BE2C (cell line): ENCODE measurements at regions not wholly inside any gene's neighbourhood (a gene's known extent, or its start where the extent isn't known, plus 50 kb on each side); places are given as distances from the start of the nearest gene placed in this dataset.

Experiments
- DNase-seq: peaks from one replicate; pipeline ENCODE4 v3.0.0-alpha.2; 2020
- H3K27me3 ChIP-seq: fragments of 250-450 bp; sonication (Bioruptor Pico); 2 replicates; pipeline ENCODE4 v1.5.1; 2020; ENCODE audit warnings: mild to moderate bottlenecking
- H3K36me3 ChIP-seq: fragments of 250-450 bp; sonication (Bioruptor Pico); 2 replicates; pipeline ENCODE4 v1.5.1; 2020; ENCODE audit warnings: mild to moderate bottlenecking
- H3K4me1 ChIP-seq: fragments of 250-450 bp; sonication (Bioruptor Pico); 2 replicates; pipeline ENCODE4 v1.5.1; 2020
- H3K4me3 ChIP-seq: 2 replicates; pipeline ENCODE4 v1.5.1; 2011; ENCODE audit warnings: low read depth, low read length
- H3K9me3 ChIP-seq: fragments of 250-450 bp; sonication (Bioruptor Pico); 2 replicates; pipeline ENCODE4 v1.5.1; 2020
- CTCF ChIP-seq: IDR thresholded peaks from 2 replicates; pipeline ENCODE4 v1.5.1; 2012; ENCODE audit warnings: mild to moderate bottlenecking, low read depth, low read length

GRCh38 chr20:34185766-34186620, 55.2 kb upstream of the ASIP start:
- no peak for DNase-seq
- H3K9me3 ChIP-seq: no peaks in the 10 kb centered on the region
- H3K36me3 ChIP-seq: no peaks in the 10 kb centered on the region
- H3K4me1 ChIP-seq: peaks cover 3% of the 10 kb centered on the region
- H3K4me3 ChIP-seq: no peak overlapping the region
- TF ChIP-seq CTCF: no peak
- no peaks in the 10 kb centered on the region for H3K27me3 ChIP-seq

DNA sequence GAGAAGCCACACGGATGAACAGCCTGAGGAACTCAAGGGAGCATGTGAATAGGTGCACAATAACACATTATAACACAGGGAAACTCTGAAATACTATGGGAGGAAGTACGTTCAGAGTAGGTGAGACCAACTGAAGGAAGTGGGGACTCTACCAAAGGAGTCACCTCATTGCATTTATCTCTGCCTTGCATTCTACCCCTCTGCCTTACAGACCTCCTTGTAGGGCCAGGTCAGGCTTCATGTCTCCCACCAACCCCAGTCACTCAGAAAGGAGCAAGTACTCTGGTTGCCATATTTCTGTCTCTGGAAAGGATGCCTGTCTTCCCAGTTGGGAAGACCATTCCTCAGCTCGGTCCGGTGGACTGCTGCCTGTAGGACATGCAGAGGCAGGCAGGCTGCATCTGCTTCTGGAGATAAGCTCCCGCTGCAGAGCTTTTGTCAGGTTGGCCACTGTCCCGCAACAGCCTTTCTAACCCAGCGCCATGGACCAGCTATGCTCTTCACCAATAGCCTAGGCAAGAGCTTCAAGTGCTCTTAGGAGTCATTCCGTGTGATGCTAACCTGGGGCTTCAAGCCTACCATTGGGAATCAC, 51.6 kb upstream of the ASIP start:
- peaks cover 15% of the 10 kb centered on the region for H3K4me1 ChIP-seq
- no peaks in the 10 kb centered on the region for H3K9me3 ChIP-seq
- no peaks in the 10 kb centered on the region for H3K36me3 ChIP-seq
- TF ChIP-seq CTCF: no peak
- DNase-seq: peak; percentile 36
- no peaks in the 10 kb centered on the region for H3K27me3 ChIP-seq
- H3K4me3 ChIP-seq: no peak overlapping the region

DNA sequence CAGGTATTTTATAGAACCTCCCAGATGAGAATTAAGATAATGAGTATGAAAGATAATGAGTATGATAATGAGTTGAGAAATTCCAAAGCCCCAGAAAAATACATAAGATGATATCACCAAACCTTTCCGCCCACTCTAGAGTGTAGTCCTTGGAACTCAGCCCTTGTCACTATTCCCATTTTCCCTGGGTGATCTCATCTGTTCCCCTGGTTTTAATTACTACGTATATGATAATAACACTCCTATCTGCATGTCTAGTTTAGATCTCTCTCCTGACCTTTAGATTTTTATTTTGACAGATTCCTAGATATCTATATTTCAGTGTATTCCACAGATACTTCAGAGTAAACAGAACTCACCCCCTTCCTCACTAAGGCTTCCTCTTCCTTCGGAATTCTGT, 51.0 kb upstream of the ASIP start:
- no peaks in the 10 kb centered on the region for H3K36me3 ChIP-seq
- no peak overlapping the region for H3K4me3 ChIP-seq
- H3K9me3 ChIP-seq: no peaks in the 10 kb centered on the region
- peaks cover 15% of the 10 kb centered on the region for H3K4me1 ChIP-seq
- DNase-seq: no peak
- TF ChIP-seq CTCF: no peak
- H3K27me3 ChIP-seq: no peaks in the 10 kb centered on the region

DNA sequence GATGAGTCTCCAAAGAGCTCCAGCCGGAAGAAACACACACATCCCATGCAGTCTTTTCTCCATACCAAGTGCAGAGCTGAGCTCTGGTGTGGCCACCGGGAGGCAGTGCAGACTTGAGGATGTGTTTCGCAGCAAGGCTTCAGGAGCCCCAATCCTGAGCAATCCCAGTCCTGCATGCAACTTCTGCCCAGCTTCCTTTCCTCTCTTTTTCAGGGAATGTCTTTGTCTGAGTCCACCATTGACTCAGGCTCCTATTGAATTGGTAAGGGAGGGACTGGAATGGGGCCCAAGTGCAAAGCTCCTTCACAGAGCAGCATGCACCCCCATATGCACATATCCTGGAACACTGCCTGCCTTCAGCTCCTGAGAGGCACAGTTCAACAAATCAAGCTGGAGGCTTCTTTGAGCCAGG, 50.5 kb upstream of the ASIP start:
- H3K27me3 ChIP-seq: no peaks in the 10 kb centered on the region
- H3K36me3 ChIP-seq: no peaks in the 10 kb centered on the region
- H3K4me3 ChIP-seq: no peak overlapping the region
- DNase-seq: peak; percentile 86
- TF ChIP-seq CTCF: peak; percentile 98
- H3K4me1 ChIP-seq: peaks cover 15% of the 10 kb centered on the region
- no peaks in the 10 kb centered on the region for H3K9me3 ChIP-seq
